HG03469 (cell line): ENCODE measurements at regions not wholly inside any gene's neighbourhood (a gene's known extent, or its start where the extent isn't known, plus 50 kb on each side); places are given as distances from the start of the nearest gene placed in this dataset.
"Not testable (repeated sequence)": the region's sequence is repeated elsewhere in the genome, so short reads cannot be mapped to it uniquely, and the experiment has no call there.

Source experiments
- ATAC-seq: cut with Tn5 transposase; IDR thresholded peaks from one replicate; pipeline ENCODE4 v1.9.1; 2021; ENCODE audit warnings: mild to moderate bottlenecking, moderate library complexity, moderate number of reproducible peaks; ENCODE audit not compliant: unreplicated experiment

DNA sequence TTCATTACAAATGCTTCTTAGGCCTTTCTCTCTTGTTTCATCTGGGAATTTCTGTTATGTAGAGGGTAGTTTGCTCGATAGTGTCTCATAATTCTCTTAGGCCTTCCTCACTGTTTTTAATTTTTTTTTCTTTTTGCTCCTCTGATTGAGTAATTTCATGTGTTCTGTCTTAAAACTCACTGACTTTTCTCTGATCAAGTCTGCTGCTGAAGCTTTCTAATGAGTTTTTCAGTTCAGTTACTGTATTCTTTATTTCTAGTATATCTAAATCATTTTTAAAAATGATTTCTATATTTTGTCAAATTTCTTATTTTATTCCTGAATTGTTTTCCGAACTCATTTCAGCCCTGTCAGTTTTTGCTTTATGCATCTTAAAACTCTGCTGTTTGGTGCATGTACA is 228.0 kb downstream of the MID1IP1 start:
- no peak for ATAC-seq

GRCh38 chrX:39030636-39031035 is 229.4 kb downstream of the MID1IP1 start:
- no peak for ATAC-seq

DNA sequence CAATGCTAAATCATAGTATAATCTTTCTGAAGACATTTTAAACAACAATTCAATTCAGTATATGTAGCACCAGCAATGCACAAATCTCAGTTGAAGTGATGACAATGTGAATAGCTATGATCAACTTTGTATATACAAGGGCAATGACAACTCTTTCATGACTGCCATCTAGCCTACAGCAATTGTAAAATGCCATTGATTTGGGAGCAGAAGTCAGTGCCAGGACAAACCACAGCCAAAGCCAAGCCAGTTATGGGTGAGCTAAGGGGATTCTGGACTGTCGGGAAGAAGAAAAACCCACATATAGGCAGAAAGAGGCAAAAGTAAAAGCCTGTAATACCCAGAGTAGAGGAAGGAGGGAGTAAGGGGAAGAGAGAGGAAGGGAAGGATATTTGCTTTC is 238.6 kb downstream of the MID1IP1 start:
- no peak for ATAC-seq

DNA sequence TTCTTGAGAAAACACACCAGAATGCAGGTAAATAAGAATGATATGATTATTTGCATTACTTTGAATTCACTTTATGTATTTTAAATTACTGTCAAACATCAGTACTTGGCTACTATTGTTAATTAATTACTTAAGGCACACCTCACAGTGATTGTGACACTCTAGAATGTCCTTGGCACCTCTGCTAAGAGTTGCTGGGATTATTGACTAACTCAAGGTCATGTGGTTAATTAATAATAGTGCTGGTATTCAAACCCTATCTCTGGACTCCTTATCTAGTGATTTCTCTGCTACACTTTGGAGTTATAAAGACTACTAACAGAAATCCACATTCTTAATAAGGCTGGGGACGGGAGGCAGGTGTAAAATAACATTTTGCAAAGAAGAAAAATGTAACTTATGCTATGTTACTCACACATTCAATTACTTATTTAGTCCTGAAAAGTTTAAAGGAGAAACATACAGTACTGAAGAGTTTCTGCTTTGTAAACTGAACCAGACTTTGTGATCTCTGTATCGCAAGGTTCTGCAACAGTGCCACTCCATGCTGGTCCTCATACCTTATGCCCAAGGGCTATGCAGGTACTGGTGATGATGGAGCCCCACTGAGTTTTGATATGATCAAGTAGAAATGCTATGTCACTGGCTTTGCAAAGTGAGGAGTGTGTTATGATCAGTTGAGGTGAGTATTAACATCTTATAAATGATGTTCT is 242.7 kb downstream of the MID1IP1 start:
- ATAC-seq: no peak

DNA sequence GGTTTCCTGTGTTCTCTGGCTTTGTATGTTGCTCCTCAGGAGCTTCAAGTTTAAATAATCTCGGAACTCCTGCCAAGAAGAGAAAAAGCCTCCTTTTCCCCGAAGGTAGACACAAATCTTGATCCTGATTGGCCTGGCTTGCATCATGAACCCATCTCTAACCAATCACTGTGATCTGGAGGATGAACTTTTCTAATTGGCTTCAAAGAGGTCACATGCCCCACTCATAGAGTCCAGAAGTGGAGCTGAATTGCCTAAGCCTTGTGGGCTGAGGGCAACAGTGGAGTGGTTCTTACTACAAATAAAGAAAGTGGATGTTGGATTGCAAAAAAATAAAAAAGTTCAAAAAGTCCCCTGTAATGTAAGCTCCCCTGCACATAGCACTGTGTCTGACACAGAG is 245.9 kb downstream of the MID1IP1 start:
- ATAC-seq: no peak

DNA sequence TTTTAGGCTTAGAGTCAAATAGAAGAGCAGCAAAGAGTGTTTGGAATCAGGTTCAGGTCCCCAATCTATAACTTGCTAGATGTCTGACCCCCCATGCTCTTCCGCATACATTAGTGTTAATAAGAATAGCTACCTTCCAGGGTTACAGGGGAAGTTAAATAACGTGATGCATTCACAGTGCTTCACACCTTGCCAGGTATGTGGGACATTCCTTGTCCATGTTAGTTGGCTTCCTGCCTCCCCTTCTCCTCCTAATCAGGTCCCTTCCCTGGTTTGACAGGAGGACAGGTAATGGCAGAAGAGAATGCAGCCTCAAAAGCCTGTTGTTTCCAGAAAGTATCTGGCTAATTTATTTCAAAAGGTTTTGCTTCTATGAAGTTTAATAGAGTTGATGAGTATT is 248.7 kb downstream of the MID1IP1 start:
- ATAC-seq: no peak

DNA sequence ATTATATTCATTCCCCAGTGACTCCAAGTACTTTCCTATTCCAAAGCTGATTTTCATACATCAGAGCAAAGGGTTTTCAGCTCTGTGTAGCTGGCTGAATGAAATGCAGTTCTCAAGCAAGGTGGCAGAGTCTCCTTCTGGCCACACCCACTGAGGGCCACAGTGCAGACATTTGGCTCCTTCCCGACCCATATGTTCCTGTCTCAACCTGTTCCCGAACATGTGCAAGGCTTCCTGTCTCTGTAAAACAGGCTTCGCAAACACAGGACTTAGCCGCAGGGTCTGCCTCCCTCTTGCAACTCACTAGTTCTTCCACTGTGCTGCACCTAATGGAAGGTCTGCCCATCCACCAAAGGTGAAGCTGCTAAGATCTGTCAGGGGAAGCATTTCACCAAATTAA is 249.2 kb downstream of the MID1IP1 start:
- ATAC-seq: no peak

GRCh38 chrX:39052751-39053150 is 251.5 kb downstream of the MID1IP1 start:
- no peak for ATAC-seq

- ATAC-seq: no peak
Observed at GRCh38 chrX:39058724-39059123, 257.5 kb downstream of the MID1IP1 start.

- no peak for ATAC-seq
Observed at GRCh38 chrX:39059866-39060265, 258.6 kb downstream of the MID1IP1 start.

- ATAC-seq: no peak
Observed at GRCh38 chrX:39063037-39063436, 261.8 kb downstream of the MID1IP1 start.

GRCh38 chrX:39063702-39064101 is 262.4 kb downstream of the MID1IP1 start:
- no peak for ATAC-seq

GRCh38 chrX:39065051-39065871 is 264.0 kb downstream of the MID1IP1 start:
- ATAC-seq: no peak

DNA sequence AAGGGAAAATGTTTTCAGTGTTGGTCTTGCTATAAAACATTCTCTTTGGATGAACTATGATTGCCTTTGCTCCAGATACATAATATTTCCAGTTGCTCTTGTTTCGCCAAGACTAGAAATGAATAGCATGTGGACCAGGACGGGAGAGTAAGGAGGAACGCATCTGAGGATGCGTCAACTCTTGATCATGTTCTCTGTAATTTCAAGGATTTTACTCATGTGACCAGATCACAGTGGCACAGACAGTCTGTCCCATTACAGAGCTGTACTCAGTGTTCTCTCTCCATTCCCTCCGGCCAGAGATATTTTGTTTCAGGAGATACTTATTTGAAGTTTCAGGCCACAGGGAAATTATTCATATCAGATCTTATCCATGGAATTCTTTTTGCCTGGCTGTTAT is 266.6 kb downstream of the MID1IP1 start:
- no peak for ATAC-seq

GRCh38 chrX:39068634-39069033 is 267.4 kb downstream of the MID1IP1 start:
- not testable (repeated sequence) for ATAC-seq

- no peak for ATAC-seq
Observed at GRCh38 chrX:39070009-39070408, 268.8 kb downstream of the MID1IP1 start.

- ATAC-seq: no peak
Observed at GRCh38 chrX:39073131-39073530, 271.9 kb downstream of the MID1IP1 start.

GRCh38 chrX:39096599-39096998 is 295.3 kb downstream of the MID1IP1 start:
- no peak for ATAC-seq

GRCh38 chrX:39104745-39105144 is 303.5 kb downstream of the MID1IP1 start:
- no peak for ATAC-seq

GRCh38 chrX:39112143-39112542 is 310.9 kb downstream of the MID1IP1 start:
- ATAC-seq: no peak

GRCh38 chrX:39115166-39115565 is 313.9 kb downstream of the MID1IP1 start:
- ATAC-seq: no peak

GRCh38 chrX:39117101-39117500 is 315.8 kb downstream of the MID1IP1 start:
- no peak for ATAC-seq
